HEK293 (cell line): ENCODE measurements at regions not wholly inside any gene's neighbourhood (a gene's known extent, or its start where the extent isn't known, plus 50 kb on each side); places are given as distances from the start of the nearest gene placed in this dataset.

Experiments
- CTCF ChIA-PET: fragments of 350-600 bp; formaldehyde crosslinking; extraction: SDS; loops from one replicate; lab custom pipeline; 2021; ENCODE audit warnings: antibody characterized with exemption; lab: Yijun Ruan, JAX
- POLR2A ChIA-PET: fragments of 300-600 bp; formaldehyde crosslinking; extraction: SDS; loops from one replicate; lab custom pipeline; 2020; ENCODE audit warnings: antibody characterized with exemption, inconsistent platforms; lab: Yijun Ruan, JAX
- H3K27ac ChIP-seq: fragments of 200-500 bp; sonication (Bioruptor generic); 2 replicates; pipeline ENCODE4 v1.5.1; 2014; ENCODE audit warnings: low read depth, low read length, control low read depth, inconsistent platforms; ENCODE audit errors: extremely low read depth
- H3K36me3 ChIP-seq, 2 experiments: fragments of 200-500 bp in 1 of 2; sonication (Bioruptor generic) in 1 of 2; 1 replicate in 1 of 2; 2 replicates in 1 of 2; pipeline ENCODE4 v1.5.1; 2014 to 2017; ENCODE audit warnings: inconsistent platforms in 2 of 2, low read length in 2 of 2; ENCODE audit not compliant: control insufficient read depth in 2 of 2, insufficient read depth in 1 of 2
- H3K4me1 ChIP-seq: fragments of 200-500 bp; sonication (Bioruptor generic); 2 replicates; pipeline ENCODE4 v1.5.1; 2014; ENCODE audit warnings: mild to moderate bottlenecking, low read length, inconsistent platforms; ENCODE audit not compliant: control insufficient read depth, insufficient read depth
- H3K4me3 ChIP-seq: 2 replicates; pipeline ENCODE4 v1.5.1; 2011; ENCODE audit warnings: low read depth, mild to moderate bottlenecking, control low read depth, low read length, moderate library complexity
- H3K9me3 ChIP-seq: fragments of 200-500 bp; sonication (Bioruptor generic); 2 replicates; pipeline ENCODE4 v1.5.1; 2014; ENCODE audit warnings: low read depth, low read length, inconsistent platforms; ENCODE audit not compliant: control insufficient read depth, insufficient read depth
- AEBP2 ChIP-seq: fragments of 450-650 bp; formaldehyde crosslinking; IDR thresholded peaks from 2 replicates; pipeline ENCODE4 v1.5.1; 2016; ENCODE audit warnings: missing biosample characterization, missing genetic modification characterization, borderline replicate concordance
- ELK4 ChIP-seq: IDR thresholded peaks from 2 replicates; pipeline ENCODE4 v1.6.1; 2011; ENCODE audit warnings: mild to moderate bottlenecking, low read depth, low read length, borderline replicate concordance
- HOXC10 ChIP-seq: sonication (generic); formaldehyde crosslinking; IDR thresholded peaks from 2 replicates; pipeline ENCODE4 v1.8.1; 2023; ENCODE audit warnings: mild to moderate bottlenecking, missing genetic modification reagents
- KLF9 ChIP-seq: fragments of 450-650 bp; formaldehyde crosslinking; IDR thresholded peaks from 2 replicates; pipeline ENCODE4 v1.5.1; 2016; ENCODE audit warnings: missing biosample characterization, missing genetic modification characterization, low read depth
- PATZ1 ChIP-seq: fragments of 450-650 bp; formaldehyde crosslinking; IDR thresholded peaks from 2 replicates; pipeline ENCODE4 v1.5.1; 2016; ENCODE audit warnings: missing biosample characterization, missing genetic modification characterization
- PBX3 ChIP-seq: sonication (generic); formaldehyde crosslinking; IDR thresholded peaks from 2 replicates; pipeline ENCODE4 v1.8.1; 2022; ENCODE audit warnings: mild to moderate bottlenecking, moderate library complexity, missing genetic modification reagents
- PRDM2 ChIP-seq: fragments of 450-650 bp; formaldehyde crosslinking; IDR thresholded peaks from 2 replicates; pipeline ENCODE4 v1.5.1; 2016; ENCODE audit warnings: missing biosample characterization, missing genetic modification characterization, borderline replicate concordance
- SP7 ChIP-seq: fragments of 450-650 bp; formaldehyde crosslinking; IDR thresholded peaks from 2 replicates; pipeline ENCODE4 v1.5.1; 2016; ENCODE audit warnings: missing biosample characterization, missing genetic modification characterization
- ZBTB8A ChIP-seq: fragments of 450-650 bp; formaldehyde crosslinking; IDR thresholded peaks from 2 replicates; pipeline ENCODE4 v1.5.1; 2016; ENCODE audit warnings: missing biosample characterization, missing genetic modification characterization
- ZNF175 ChIP-seq: fragments of 450-650 bp; formaldehyde crosslinking; IDR thresholded peaks from 2 replicates; pipeline ENCODE4 v1.5.1; 2016; ENCODE audit warnings: missing biosample characterization, missing genetic modification characterization
- ZNF629 ChIP-seq: fragments of 450-650 bp; formaldehyde crosslinking; IDR thresholded peaks from 2 replicates; pipeline ENCODE4 v1.5.1; 2017; ENCODE audit warnings: missing biosample characterization, missing genetic modification characterization
- ZNF837 ChIP-seq: fragments of 450-650 bp; formaldehyde crosslinking; IDR thresholded peaks from 2 replicates; pipeline ENCODE4 v1.5.1; 2016; ENCODE audit warnings: missing biosample characterization, missing genetic modification characterization

- ChIA-PET CTCF (no interaction called here), POLR2A (no interaction called here)
- no peak overlapping the region for H3K4me3 ChIP-seq
- no peaks in the 10 kb centered on the region for H3K4me1 ChIP-seq
- no peak overlapping the region for H3K27ac ChIP-seq
- TF ChIP-seq PATZ1 (no peak), PBX3 (CRISPR knock-in tag) (no peak)
- H3K9me3 ChIP-seq = no peaks in the 10 kb centered on the region
- no peaks in the 10 kb centered on the region for H3K36me3 ChIP-seq
Observed at GRCh38 chr4:107133965-107134653, 98.0 kb upstream of the DKK2 start.

GRCh38 chr4:107131295-107131694 lies 95.2 kb upstream of the DKK2 start:
- TF ChIP-seq HOXC10 (no peak), ZNF629 (tag by site-specific recombination) (no peak), ZNF175 (no peak), ELK4 (no peak), ZNF837 (tag by site-specific recombination) (no peak), PRDM2 (no peak), ZBTB8A (tag by site-specific recombination) (no peak), SP7 (tag by site-specific recombination) (no peak), PBX3 (CRISPR knock-in tag) (no peak), AEBP2 (tag by site-specific recombination) (no peak), KLF9 (tag by site-specific recombination) (no peak)
- no peak overlapping the region for H3K4me3 ChIP-seq
- H3K36me3 ChIP-seq = no peaks in the 10 kb centered on the region
- H3K27ac ChIP-seq = no peak overlapping the region
- no peaks in the 10 kb centered on the region for H3K4me1 ChIP-seq
- ChIA-PET POLR2A (no interaction called here), CTCF (interaction anchor here (0.7 kb wide), 1 partner anchor 290 kb away, joined by 3 read pairs; no protein-coding TSS in a partner anchor)
- H3K9me3 ChIP-seq = no peaks in the 10 kb centered on the region
